Right atrium auricular region (tissue), 2 donors: ENCODE measurements at regions not wholly inside any gene's neighbourhood (a gene's known extent, or its start where the extent isn't known, plus 50 kb on each side); places are given as distances from the start of the nearest gene placed in this dataset.

Experiments
- DNase-seq: peaks from one replicate; pipeline ENCODE4 v3.0.0-alpha.2; 2019; ENCODE audit warnings: low spot score
- H3K27ac ChIP-seq, 2 donors: fragments of 200-600 bp; sonication (generic); 1 replicate in 1 of 2; 2 replicates in 1 of 2; pipeline ENCODE4 v1.5.1; 2016 to 2019
- H3K27me3 ChIP-seq, 2 donors: fragments of 200-600 bp; sonication (generic); one replicate each; pipeline versions ENCODE4 v1.5.1 to v1.6.0; 2017 to 2019
- H3K36me3 ChIP-seq: fragments of 200-600 bp; sonication (generic); one replicate; pipeline ENCODE4 v1.5.1; 2016
- H3K4me1 ChIP-seq, 2 donors: fragments of 200-600 bp; sonication (generic); one replicate each; pipeline versions ENCODE4 v1.5.1 to v1.6.0; 2017 to 2019
- H3K4me3 ChIP-seq, 2 donors: fragments of 200-600 bp; sonication (generic); 1 replicate in 1 of 2; 2 replicates in 1 of 2; pipeline ENCODE4 v1.5.1; 2017 to 2019; ENCODE audit warnings: mild to moderate bottlenecking in 1 of 2, moderate library complexity in 1 of 2
- H3K9me3 ChIP-seq, 2 donors: fragments of 200-600 bp; sonication (generic); one replicate each; pipeline ENCODE4 v1.5.1; 2019
- TF ChIP-seq, protein P1 (sequence below), 2 donors: fragments of 200-600 bp; sonication (generic); IDR thresholded peaks; one replicate each; pipeline ENCODE4 v1.5.1; 2019; ENCODE audit warnings: antibody characterized with exemption in 2 of 2

DNA sequence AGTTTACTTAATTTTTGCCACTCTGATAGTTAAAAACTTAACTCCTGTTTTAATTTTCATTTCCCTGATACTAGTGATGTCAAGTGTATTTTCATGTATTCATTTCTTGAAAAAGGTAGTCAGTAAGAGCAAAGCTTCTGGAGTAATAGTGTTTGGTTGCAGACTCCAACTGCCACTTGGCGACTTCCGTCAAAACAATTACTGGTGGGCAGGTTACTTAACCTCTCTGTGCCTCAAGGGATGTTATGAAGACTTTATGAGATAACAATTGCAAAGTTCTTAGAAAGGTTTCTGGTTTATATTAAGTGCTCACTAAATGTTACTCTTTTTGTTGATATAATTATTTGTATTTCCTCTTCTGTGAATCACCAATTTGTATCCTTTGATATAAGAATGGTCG lies 129.7 kb downstream of the NFKBIZ start:
- Histone ChIP-seq H3K27me3 (no peaks in the 10 kb centered on the region), H3K9me3 (no peaks in the 10 kb centered on the region), H3K27ac (no peak overlapping the region), H3K36me3 (no peaks in the 10 kb centered on the region), H3K4me1 (peaks cover 0 to 9% of the 10 kb centered on the region in 2 donors), H3K4me3 (no peak overlapping the region)
- DNase-seq = no peak
- TF ChIP-seq, protein P1, sequence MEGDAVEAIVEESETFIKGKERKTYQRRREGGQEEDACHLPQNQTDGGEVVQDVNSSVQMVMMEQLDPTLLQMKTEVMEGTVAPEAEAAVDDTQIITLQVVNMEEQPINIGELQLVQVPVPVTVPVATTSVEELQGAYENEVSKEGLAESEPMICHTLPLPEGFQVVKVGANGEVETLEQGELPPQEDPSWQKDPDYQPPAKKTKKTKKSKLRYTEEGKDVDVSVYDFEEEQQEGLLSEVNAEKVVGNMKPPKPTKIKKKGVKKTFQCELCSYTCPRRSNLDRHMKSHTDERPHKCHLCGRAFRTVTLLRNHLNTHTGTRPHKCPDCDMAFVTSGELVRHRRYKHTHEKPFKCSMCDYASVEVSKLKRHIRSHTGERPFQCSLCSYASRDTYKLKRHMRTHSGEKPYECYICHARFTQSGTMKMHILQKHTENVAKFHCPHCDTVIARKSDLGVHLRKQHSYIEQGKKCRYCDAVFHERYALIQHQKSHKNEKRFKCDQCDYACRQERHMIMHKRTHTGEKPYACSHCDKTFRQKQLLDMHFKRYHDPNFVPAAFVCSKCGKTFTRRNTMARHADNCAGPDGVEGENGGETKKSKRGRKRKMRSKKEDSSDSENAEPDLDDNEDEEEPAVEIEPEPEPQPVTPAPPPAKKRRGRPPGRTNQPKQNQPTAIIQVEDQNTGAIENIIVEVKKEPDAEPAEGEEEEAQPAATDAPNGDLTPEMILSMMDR (IDR thresholded peaks at IDR 0.05) = no peak

DNA sequence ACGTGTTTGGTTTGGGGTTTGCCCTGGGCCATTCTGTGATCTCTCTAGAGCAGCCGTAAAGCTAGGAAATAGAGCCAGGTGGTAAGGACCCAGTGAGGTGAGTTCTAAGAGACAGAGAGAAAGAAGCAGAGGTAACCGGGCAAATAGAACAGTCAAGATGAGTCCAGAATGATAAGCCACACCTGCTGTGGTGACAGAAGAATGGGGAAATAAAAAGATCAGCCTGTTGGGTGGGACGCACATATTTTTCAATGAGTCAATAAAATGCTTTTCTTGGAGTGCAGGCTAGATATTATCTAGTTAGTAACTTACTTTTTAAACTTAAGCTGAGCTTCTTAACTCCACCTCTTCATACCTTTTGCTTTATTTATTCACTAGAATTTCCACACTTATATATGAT lies 135.0 kb downstream of the NFKBIZ start:
- H3K4me1 ChIP-seq = no peaks in the 10 kb centered on the region
- no peaks in the 10 kb centered on the region for H3K27me3 ChIP-seq
- no peak overlapping the region for H3K27ac ChIP-seq
- H3K9me3 ChIP-seq = no peaks in the 10 kb centered on the region
- TF ChIP-seq, protein P1 (IDR thresholded peaks at IDR 0.05) = no peak
- H3K36me3 ChIP-seq = no peaks in the 10 kb centered on the region
- no peak for DNase-seq
- H3K4me3 ChIP-seq = no peak overlapping the region

DNA sequence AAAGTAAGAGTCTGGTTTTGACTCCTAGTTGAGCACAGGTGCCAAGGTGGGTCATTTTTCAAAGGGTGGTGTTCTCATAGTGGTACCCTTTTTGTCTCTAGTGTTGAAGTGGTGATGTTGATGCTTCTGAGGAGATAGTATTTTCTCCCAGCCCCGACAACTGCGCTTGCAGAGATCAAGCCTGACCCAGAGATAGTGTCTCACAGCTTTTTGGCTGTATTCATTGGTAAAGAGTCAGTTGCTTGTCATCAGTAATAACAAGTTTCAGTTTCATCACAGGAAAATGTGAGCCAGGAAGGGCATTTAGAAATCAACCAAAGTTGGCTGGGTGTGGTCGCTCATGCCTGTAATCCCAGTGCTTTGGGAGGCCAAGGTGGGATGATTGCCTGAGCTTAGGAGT lies 139.3 kb downstream of the NFKBIZ start:
- H3K27ac ChIP-seq = no peak overlapping the region
- TF ChIP-seq, protein P1 (IDR thresholded peaks at IDR 0.05) = no peak
- DNase-seq = no peak
- no peaks in the 10 kb centered on the region for H3K4me1 ChIP-seq
- H3K27me3 ChIP-seq = no peaks in the 10 kb centered on the region
- H3K9me3 ChIP-seq = no peaks in the 10 kb centered on the region
- no peaks in the 10 kb centered on the region for H3K36me3 ChIP-seq
- no peak overlapping the region for H3K4me3 ChIP-seq

DNA sequence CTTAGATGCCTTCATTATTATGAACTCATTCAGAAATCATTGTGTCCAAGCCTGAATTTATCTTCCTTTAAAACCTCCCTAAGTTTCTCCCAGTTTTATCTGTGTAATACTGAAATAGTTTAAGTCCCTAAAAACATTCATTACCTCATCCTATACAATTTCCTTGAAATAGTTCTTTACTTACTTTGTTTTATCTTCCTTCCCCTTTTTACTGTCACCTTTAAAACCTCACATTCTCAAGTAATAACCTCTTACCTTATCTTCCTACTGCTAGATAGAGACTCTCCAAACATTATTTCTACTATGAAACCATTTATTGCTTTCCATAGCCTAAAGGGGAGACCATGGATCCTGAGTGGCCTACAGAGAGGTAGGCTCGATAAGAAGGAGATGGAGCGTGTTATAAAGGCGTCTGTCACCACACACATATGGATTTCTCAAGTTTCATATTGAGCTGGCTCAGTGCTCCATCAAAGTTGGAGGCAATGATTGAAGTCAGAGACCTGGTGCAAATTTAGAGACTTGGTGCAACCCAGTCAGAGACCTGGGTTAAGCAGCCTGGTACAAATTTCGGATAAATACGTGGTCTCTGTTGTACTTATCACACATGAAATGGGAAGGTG lies 140.4 kb downstream of the NFKBIZ start:
- H3K27ac ChIP-seq = no peak overlapping the region
- no peaks in the 10 kb centered on the region for H3K36me3 ChIP-seq
- H3K4me3 ChIP-seq = no peak overlapping the region
- H3K4me1 ChIP-seq = no peaks in the 10 kb centered on the region
- no peaks in the 10 kb centered on the region for H3K27me3 ChIP-seq
- no peaks in the 10 kb centered on the region for H3K9me3 ChIP-seq
- TF ChIP-seq, protein P1 (IDR thresholded peaks at IDR 0.05) = no peak
- DNase-seq = no peak

DNA sequence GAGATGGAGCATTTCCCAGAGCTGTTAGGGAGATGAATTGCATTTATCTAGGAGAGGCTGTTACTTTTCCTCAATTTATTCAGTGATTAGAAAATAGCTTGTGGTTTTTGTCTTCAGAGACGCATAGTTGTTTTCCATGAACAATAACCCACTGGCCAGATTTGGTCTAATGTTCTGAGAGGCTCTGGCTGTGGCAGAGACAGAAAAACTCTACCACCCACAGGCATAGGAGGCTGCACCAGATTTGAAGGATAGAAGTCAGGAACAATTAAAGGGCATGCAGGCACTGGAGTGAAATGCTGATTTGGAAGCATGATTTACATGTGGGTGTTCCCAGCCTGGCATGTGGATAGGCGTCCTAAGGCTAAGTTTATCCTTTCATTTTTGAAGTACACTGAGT lies 143.5 kb downstream of the NFKBIZ start:
- no peak overlapping the region for H3K4me3 ChIP-seq
- H3K36me3 ChIP-seq = no peaks in the 10 kb centered on the region
- TF ChIP-seq, protein P1 (IDR thresholded peaks at IDR 0.05) = no peak
- DNase-seq = no peak
- H3K9me3 ChIP-seq = no peaks in the 10 kb centered on the region
- no peaks in the 10 kb centered on the region for H3K27me3 ChIP-seq
- no peak overlapping the region for H3K27ac ChIP-seq
- no peaks in the 10 kb centered on the region for H3K4me1 ChIP-seq

DNA sequence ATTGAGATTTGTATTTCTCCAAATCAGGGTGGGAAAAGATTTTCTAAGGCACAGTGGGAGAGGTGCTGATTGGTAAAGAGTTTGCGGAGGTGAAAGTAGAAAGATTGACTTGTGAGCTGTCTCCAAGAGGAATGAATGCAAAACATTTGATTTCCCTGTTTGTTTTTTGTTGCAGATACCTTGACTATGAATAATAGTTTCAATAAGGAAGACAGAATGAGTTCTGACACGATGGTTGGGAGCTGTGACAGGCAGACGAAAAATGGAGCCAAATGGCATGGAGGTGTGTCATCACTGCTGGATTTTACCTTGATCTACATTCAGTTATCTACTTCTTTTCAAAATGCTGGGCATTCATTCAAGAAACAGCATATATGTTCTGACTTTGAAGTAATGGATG lies 145.1 kb downstream of the NFKBIZ start:
- TF ChIP-seq, protein P1 (IDR thresholded peaks at IDR 0.05) = no peak

More for the DNA sequence above, 145.1 kb downstream of the NFKBIZ start:
- no peaks in the 10 kb centered on the region for H3K9me3 ChIP-seq
- H3K36me3 ChIP-seq = no peaks in the 10 kb centered on the region
- no peak overlapping the region for H3K27ac ChIP-seq
- H3K4me3 ChIP-seq = no peak overlapping the region
- H3K27me3 ChIP-seq = no peaks in the 10 kb centered on the region
- no peaks in the 10 kb centered on the region for H3K4me1 ChIP-seq
- no peak for DNase-seq
